DND-41 (cell line): ENCODE measurements at regions not wholly inside any gene's neighbourhood (a gene's known extent, or its start where the extent isn't known, plus 50 kb on each side); places are given as distances from the start of the nearest gene placed in this dataset.

Source experiments
- ATAC-seq: fragments of 200-7000 bp; cut with Tn5 transposase; 3 replicates; pipeline ENCODE4 v1.9.1; 2021; ENCODE audit warnings: low read depth; ENCODE audit not compliant: insufficient read depth
- DNase-seq: peaks from one replicate; pipeline ENCODE4 v3.0.0-alpha.2; 2020
- H2AFZ ChIP-seq: 2 replicates; pipeline ENCODE4 v1.6.0; 2012; ENCODE audit warnings: low read depth, low read length
- H3K27ac ChIP-seq: 2 replicates; pipeline ENCODE4 v1.5.1; 2012; ENCODE audit warnings: low read length, inconsistent platforms
- H3K27me3 ChIP-seq: fragments of 200-600 bp; sonication (generic); 2 replicates; pipeline ENCODE4 v1.6.0; 2012; ENCODE audit warnings: low read length, mild to moderate bottlenecking, inconsistent platforms; ENCODE audit not compliant: insufficient read depth, poor library complexity
- H3K36me3 ChIP-seq: 2 replicates; pipeline ENCODE4 v1.5.1; 2012; ENCODE audit warnings: low read length, inconsistent platforms; ENCODE audit not compliant: insufficient read depth
- H3K4me1 ChIP-seq: 2 replicates; pipeline ENCODE4 v1.5.1; 2012; ENCODE audit warnings: mild to moderate bottlenecking, low read length; ENCODE audit not compliant: insufficient read depth
- H3K4me2 ChIP-seq: 2 replicates; pipeline ENCODE4 v1.6.0; 2012; ENCODE audit warnings: mild to moderate bottlenecking, moderate library complexity, low read length, inconsistent platforms; ENCODE audit not compliant: insufficient read depth
- H3K4me3 ChIP-seq, 2 experiments: fragments of 200-600 bp in 1 of 2; shearing (Covaris generic) in 1 of 2; 2 replicates each; pipeline ENCODE4 v1.5.1; 2012 to 2016; ENCODE audit warnings: inconsistent platforms in 2 of 2, low read length in 2 of 2, mild to moderate bottlenecking in 2 of 2, low read depth in 1 of 2, moderate library complexity in 1 of 2
- H3K79me2 ChIP-seq: 2 replicates; pipeline ENCODE4 v1.6.0; 2012; ENCODE audit warnings: low read length, inconsistent platforms; ENCODE audit not compliant: insufficient read depth
- H3K9ac ChIP-seq: 2 replicates; pipeline ENCODE4 v1.6.0; 2012; ENCODE audit warnings: low read depth, mild to moderate bottlenecking, inconsistent platforms, low read length, moderate library complexity
- H3K9me3 ChIP-seq: 2 replicates; pipeline ENCODE4 v1.5.1; 2012; ENCODE audit warnings: low read length, moderate library complexity, mild to moderate bottlenecking, inconsistent platforms; ENCODE audit not compliant: insufficient read depth, severe bottlenecking
- H4K20me1 ChIP-seq: 2 replicates; pipeline ENCODE4 v1.6.0; 2012; ENCODE audit warnings: low read length; ENCODE audit not compliant: insufficient read depth
- CTCF ChIP-seq: IDR thresholded peaks from 2 replicates; pipeline ENCODE4 v1.5.1; 2012; ENCODE audit warnings: borderline replicate concordance, low read length, moderate library complexity, mild to moderate bottlenecking; ENCODE audit not compliant: poor library complexity, severe bottlenecking; ENCODE audit errors: extremely low read depth
- EZH2 ChIP-seq: IDR thresholded peaks from 3 replicates; pipeline ENCODE4 v1.6.1; 2012; ENCODE audit warnings: borderline replicate concordance, low read depth, mild to moderate bottlenecking, moderate library complexity, low read length, inconsistent platforms; ENCODE audit not compliant: severe bottlenecking

- Histone ChIP-seq H3K36me3 (no peaks in the 10 kb centered on the region), H3K9ac (no peak overlapping the region), H3K4me3 (no peak overlapping the region), H3K27ac (no peak overlapping the region), H3K4me1 (no peaks in the 10 kb centered on the region), H3K79me2 (no peaks in the 10 kb centered on the region), H4K20me1 (no peaks in the 10 kb centered on the region), H3K4me2 (no peak overlapping the region), H3K27me3 (no peaks in the 10 kb centered on the region), H3K9me3 (no peaks in the 10 kb centered on the region), H2AFZ (no peak overlapping the region)
- no peak for DNase-seq
- no peak for ATAC-seq
- TF ChIP-seq EZH2 (no peak), CTCF (no peak)
These were observed 221.9 kb downstream of the LIG4 start for GRCh38 chr13:107993239-107993949.

DNA sequence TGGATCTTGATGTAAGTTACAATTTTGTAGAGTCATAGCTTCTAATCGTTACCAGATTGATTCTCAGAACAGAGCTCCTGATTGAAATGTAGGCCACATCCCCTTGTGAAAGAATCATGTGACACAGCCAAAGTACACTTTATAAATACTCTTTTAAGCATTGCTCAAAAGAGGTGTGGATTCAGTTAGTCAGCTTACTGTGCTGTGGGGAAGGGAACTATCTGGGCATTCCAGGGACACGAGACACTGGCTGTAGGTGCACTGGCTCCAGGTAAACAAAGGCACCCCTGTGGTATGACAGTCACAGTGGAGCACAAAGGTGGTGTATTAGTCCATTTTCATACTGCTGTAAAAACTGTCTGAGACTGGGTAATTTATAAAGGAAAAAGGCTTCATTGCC is 222.8 kb downstream of the LIG4 start:
- Histone ChIP-seq H3K4me3 (no peak overlapping the region), H3K9me3 (no peaks in the 10 kb centered on the region), H3K4me1 (no peaks in the 10 kb centered on the region), H3K36me3 (no peaks in the 10 kb centered on the region), H2AFZ (no peak overlapping the region), H3K9ac (no peak overlapping the region), H3K27me3 (no peaks in the 10 kb centered on the region), H3K27ac (no peak overlapping the region), H3K4me2 (no peak overlapping the region), H3K79me2 (no peaks in the 10 kb centered on the region), H4K20me1 (no peaks in the 10 kb centered on the region)
- ATAC-seq = no peak
- TF ChIP-seq EZH2 (no peak), CTCF (no peak)
- no peak for DNase-seq

DNA sequence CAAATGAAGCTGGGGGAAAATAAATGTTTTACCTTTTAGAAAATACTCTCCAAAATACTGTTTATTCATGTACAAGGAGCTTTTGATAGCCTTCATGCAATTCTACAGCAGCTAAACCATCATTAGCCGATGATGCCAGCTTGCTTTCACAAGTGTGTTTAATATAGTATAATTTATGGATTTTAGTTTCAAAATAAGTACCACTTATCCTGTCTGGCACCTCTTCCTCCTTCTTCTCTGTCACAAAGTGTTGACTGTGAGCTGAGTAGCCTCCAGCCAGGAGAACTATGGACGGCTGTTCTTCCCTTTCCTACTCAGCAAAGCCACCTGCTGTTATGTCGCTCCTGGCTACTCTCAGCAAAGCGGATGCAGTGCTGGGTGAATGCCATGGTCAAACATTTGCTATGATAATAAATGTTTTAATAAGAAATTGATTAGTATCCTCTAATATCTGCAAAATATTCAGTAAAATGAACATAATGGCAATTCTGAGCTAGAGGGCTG is 238.2 kb downstream of the LIG4 start:
- H2AFZ ChIP-seq = no peak overlapping the region
- ATAC-seq (no peak), DNase-seq (no peak)
- no peaks in the 10 kb centered on the region for H3K4me1 ChIP-seq
- no peak overlapping the region for H3K4me3 ChIP-seq
- no peak for TF ChIP-seq EZH2
- no peak for TF ChIP-seq CTCF
- H3K9me3 ChIP-seq = no peaks in the 10 kb centered on the region
- no peak overlapping the region for H3K9ac ChIP-seq
- no peak overlapping the region for H3K4me2 ChIP-seq
- H3K27ac ChIP-seq = no peak overlapping the region
- H3K79me2 ChIP-seq = no peaks in the 10 kb centered on the region
- no peaks in the 10 kb centered on the region for H4K20me1 ChIP-seq
- H3K27me3 ChIP-seq = no peaks in the 10 kb centered on the region
- no peaks in the 10 kb centered on the region for H3K36me3 ChIP-seq

DNA sequence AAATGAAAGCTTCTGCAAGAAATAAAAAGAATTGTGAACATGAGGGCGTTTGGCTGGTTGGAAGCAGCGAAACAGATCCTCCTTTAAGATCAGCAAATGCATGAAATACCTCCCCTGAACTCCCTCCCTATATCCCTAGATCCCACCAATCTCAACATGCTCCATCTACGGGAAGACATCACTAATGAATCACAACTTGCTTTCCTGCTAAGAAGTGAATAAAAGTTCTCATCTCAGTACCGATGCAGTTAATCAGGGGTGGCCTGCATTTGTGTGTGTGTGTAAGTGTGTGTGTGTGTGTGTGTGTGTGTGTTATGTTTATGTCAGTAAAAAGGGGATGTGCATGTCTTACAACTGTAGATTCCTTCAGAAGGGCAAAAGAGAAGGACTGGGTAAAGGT is 238.7 kb downstream of the LIG4 start:
- Histone ChIP-seq H4K20me1 (no peaks in the 10 kb centered on the region), H3K79me2 (no peaks in the 10 kb centered on the region), H2AFZ (no peak overlapping the region), H3K27me3 (no peaks in the 10 kb centered on the region), H3K9ac (no peak overlapping the region), H3K9me3 (no peaks in the 10 kb centered on the region), H3K4me2 (no peak overlapping the region), H3K4me1 (no peaks in the 10 kb centered on the region), H3K27ac (no peak overlapping the region), H3K4me3 (no peak overlapping the region), H3K36me3 (no peaks in the 10 kb centered on the region)
- TF ChIP-seq CTCF (no peak), EZH2 (no peak)
- DNase-seq (no peak), ATAC-seq (no peak)
